ENCODE measurements at regions not wholly inside any gene's neighbourhood (a gene's known extent, or its start where the extent isn't known, plus 50 kb on each side); places are given as distances from the start of the nearest gene placed in this dataset.

DNA sequence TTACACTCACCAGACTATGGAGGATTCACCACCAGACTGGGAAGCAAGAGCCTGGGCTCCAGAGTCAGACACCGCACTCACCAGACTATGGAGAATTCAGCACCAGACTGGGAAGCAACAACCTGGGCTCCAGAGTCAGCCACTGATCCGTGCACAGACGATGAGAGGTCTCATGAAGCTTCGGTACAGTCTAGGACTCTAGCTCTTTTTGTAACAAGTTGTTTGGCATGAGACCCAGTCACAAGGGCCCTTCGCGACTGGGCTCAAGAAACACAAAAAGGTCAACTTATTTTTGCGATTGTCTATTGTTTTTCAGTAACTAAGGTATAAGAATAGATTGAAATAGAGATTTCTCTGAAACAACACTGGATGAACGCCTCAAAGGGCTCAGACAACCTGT, 192.7 kb upstream of the ADAMTSL1 start:
- intact Hi-C loops (cut with micrococcal nuclease) = no loop called here
- Histone ChIP-seq H2AFZ (ENCODE audit: low read depth, low read length) (no peak overlapping the region), H3K9me1 (ENCODE audit: control insufficient read depth, insufficient read depth, low read length) (no peaks in the 10 kb centered on the region), H3K4me3 (no peak overlapping the region), H4K20me1 (replicated peaks; ENCODE audit: control insufficient read depth, insufficient read depth, low read length) (no peaks in the 10 kb centered on the region), H3K36me3 (ENCODE audit: control insufficient read depth, insufficient read depth, low read length) (no peaks in the 10 kb centered on the region), H3K9ac (ENCODE audit: insufficient read depth in 1 of 2, low read depth in 2 of 2, low read length in 2 of 2) (no peak overlapping the region), H3K9me3 (replicated peaks; ENCODE audit: control insufficient read depth, insufficient read depth, low read depth, low read length) (no peaks in the 10 kb centered on the region), H3K79me2 (ENCODE audit: control insufficient read depth, insufficient read depth, low read length) (no peaks in the 10 kb centered on the region), H3K4me1 (replicated peaks in 1 of 2; ENCODE audit: control insufficient read depth in 2 of 2, insufficient read depth in 2 of 2, low read length in 2 of 2) (no peaks in the 10 kb centered on the region), H3K27ac (ENCODE audit: extremely low read depth, low read depth, low read length) (no peak overlapping the region), H3K27me3 (ENCODE audit: control insufficient read depth in 2 of 2, insufficient read depth in 2 of 2, low read length in 2 of 2) (no peaks in the 10 kb centered on the region), H3K4me2 (ENCODE audit: insufficient read depth, low read length) (no peak overlapping the region)
- TF ChIP-seq, protein P1, sequence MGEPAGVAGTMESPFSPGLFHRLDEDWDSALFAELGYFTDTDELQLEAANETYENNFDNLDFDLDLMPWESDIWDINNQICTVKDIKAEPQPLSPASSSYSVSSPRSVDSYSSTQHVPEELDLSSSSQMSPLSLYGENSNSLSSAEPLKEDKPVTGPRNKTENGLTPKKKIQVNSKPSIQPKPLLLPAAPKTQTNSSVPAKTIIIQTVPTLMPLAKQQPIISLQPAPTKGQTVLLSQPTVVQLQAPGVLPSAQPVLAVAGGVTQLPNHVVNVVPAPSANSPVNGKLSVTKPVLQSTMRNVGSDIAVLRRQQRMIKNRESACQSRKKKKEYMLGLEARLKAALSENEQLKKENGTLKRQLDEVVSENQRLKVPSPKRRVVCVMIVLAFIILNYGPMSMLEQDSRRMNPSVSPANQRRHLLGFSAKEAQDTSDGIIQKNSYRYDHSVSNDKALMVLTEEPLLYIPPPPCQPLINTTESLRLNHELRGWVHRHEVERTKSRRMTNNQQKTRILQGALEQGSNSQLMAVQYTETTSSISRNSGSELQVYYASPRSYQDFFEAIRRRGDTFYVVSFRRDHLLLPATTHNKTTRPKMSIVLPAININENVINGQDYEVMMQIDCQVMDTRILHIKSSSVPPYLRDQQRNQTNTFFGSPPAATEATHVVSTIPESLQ (CRISPR knock-in tag; IDR thresholded peaks at IDR 0.05) = no peak
- TF ChIP-seq MBD2 (IDR thresholded peaks at IDR 0.05; ENCODE audit: borderline replicate concordance, low read depth) (no peak), CXXC5 (CRISPR knock-in tag; IDR thresholded peaks at IDR 0.05) (no peak), ARID1B (IDR thresholded peaks at IDR 0.05) (no peak), E2F1 (CRISPR knock-in tag; IDR thresholded peaks at IDR 0.05) (no peak), BCL6 (CRISPR knock-in tag; IDR thresholded peaks at IDR 0.05) (no peak), ZFP36 (IDR thresholded peaks at IDR 0.05; ENCODE audit: low read depth, low read length, partially characterized antibody) (no peak), HBP1 (CRISPR knock-in tag; IDR thresholded peaks at IDR 0.05) (no peak), ZKSCAN1 (IDR thresholded peaks at IDR 0.05; ENCODE audit: low read depth, low read length) (no peak), IRF9 (tag; IDR thresholded peaks at IDR 0.05) (no peak), HNRNPUL1 (IDR thresholded peaks at IDR 0.05; ENCODE audit: low read length) (no peak), ZNF217 (CRISPR knock-in tag; IDR thresholded peaks at IDR 0.05) (no peak)
- TF ChIP-seq, protein P2, sequence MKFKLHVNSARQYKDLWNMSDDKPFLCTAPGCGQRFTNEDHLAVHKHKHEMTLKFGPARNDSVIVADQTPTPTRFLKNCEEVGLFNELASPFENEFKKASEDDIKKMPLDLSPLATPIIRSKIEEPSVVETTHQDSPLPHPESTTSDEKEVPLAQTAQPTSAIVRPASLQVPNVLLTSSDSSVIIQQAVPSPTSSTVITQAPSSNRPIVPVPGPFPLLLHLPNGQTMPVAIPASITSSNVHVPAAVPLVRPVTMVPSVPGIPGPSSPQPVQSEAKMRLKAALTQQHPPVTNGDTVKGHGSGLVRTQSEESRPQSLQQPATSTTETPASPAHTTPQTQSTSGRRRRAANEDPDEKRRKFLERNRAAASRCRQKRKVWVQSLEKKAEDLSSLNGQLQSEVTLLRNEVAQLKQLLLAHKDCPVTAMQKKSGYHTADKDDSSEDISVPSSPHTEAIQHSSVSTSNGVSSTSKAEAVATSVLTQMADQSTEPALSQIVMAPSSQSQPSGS (CRISPR knock-in tag; IDR thresholded peaks at IDR 0.05) = no peak
- TF ChIP-seq, protein P3, sequence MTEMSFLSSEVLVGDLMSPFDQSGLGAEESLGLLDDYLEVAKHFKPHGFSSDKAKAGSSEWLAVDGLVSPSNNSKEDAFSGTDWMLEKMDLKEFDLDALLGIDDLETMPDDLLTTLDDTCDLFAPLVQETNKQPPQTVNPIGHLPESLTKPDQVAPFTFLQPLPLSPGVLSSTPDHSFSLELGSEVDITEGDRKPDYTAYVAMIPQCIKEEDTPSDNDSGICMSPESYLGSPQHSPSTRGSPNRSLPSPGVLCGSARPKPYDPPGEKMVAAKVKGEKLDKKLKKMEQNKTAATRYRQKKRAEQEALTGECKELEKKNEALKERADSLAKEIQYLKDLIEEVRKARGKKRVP (CRISPR knock-in tag; IDR thresholded peaks at IDR 0.05) = no peak
- ATAC-seq = no peak
- in situ Hi-C loops (cut with MboI) = no loop called here
- WGBS (ENCODE audit: insufficient coverage, low coverage, missing lambda C conversion rate) = 0% methylated on average over 7 of the region's 8 CpGs
- POLR2A ChIA-PET = no interaction called here
- FAIRE-seq = no peak
- BruUV-seq (replicated peaks) = no TSS peak
- CTCF ChIA-PET (ENCODE audit: low intra/inter-chr PET ratio) = no interaction called here
- no peak for DNase-seq (ENCODE audit: extremely low read depth in 1 of 4, low spot score in 3 of 4)

All from K562 (cell line).